VCaP (cell line): ENCODE measurements at regions not wholly inside any gene's neighbourhood (a gene's known extent, or its start where the extent isn't known, plus 50 kb on each side); places are given as distances from the start of the nearest gene placed in this dataset.
"Not testable (repeated sequence)": the region's sequence is repeated elsewhere in the genome, so short reads cannot be mapped to it uniquely, and the experiment has no call there.

ENCODE experiments used
- H3K27ac ChIP-seq: fragments of 450-650 bp; 2 replicates; pipeline ENCODE4 v1.5.1; 2017
- CTCF ChIP-seq: fragments of 450-650 bp; conservative IDR thresholded peaks from 2 replicates; pipeline ENCODE4 v1.5.1; 2017; ENCODE audit warnings: mild to moderate bottlenecking, moderate library complexity

- no peak overlapping the region for H3K27ac ChIP-seq
- TF ChIP-seq CTCF, result no peak
Observed at GRCh38 chr2:179322289-179322688, 57.7 kb upstream of the SESTD1 start.

- H3K27ac ChIP-seq, result not testable (repeated sequence)
Observed at GRCh38 chr2:179321034-179321433, 56.4 kb upstream of the SESTD1 start.

GRCh38 chr2:179314729-179315128 lies 50.1 kb upstream of the SESTD1 start:
- H3K27ac ChIP-seq, result not testable (repeated sequence)
